ENCODE measurements at regions not wholly inside any gene's neighbourhood (a gene's known extent, or its start where the extent isn't known, plus 50 kb on each side); places are given as distances from the start of the nearest gene placed in this dataset.

GRCh38 chr15:35657679-35658311 is 111.8 kb upstream of the DPH6 start:
- no peak for DNase-seq

- DNase-seq, result no peak
Observed at GRCh38 chr15:35663956-35664355, 118.0 kb upstream of the DPH6 start.

GRCh38 chr15:35665896-35666536 is 120.1 kb upstream of the DPH6 start:
- DNase-seq, result peak; percentile 65

- no peak for DNase-seq
Observed at GRCh38 chr15:35667908-35668307, 121.9 kb upstream of the DPH6 start.

GRCh38 chr15:35669021-35669420 is 123.1 kb upstream of the DPH6 start:
- DNase-seq, result no peak

- no peak for DNase-seq
Observed at GRCh38 chr15:35669432-35670045, 123.6 kb upstream of the DPH6 start.

- DNase-seq, result no peak
Observed at GRCh38 chr15:35671197-35671596, 125.2 kb upstream of the DPH6 start.

GRCh38 chr15:35671981-35672380 is 126.0 kb upstream of the DPH6 start:
- DNase-seq, result no peak

- peak; percentile 10 for DNase-seq
Observed at GRCh38 chr15:35673093-35673684, 127.2 kb upstream of the DPH6 start.

- DNase-seq, result peak; percentile 58
Observed at GRCh38 chr15:35674873-35675781, 129.2 kb upstream of the DPH6 start.

GRCh38 chr15:35678774-35679173 is 132.8 kb upstream of the DPH6 start:
- DNase-seq, result no peak

GRCh38 chr15:35679186-35679585 is 133.2 kb upstream of the DPH6 start:
- DNase-seq, result peak; percentile 12

- DNase-seq, result no peak
Observed at GRCh38 chr15:35680951-35681350, 135.0 kb upstream of the DPH6 start.

- DNase-seq, result no peak
Observed at GRCh38 chr15:35686347-35686746, 140.4 kb upstream of the DPH6 start.

- no peak for DNase-seq
Observed at GRCh38 chr15:35689266-35689665, 143.3 kb upstream of the DPH6 start.

- no peak for DNase-seq
Observed at GRCh38 chr15:35690089-35690488, 144.1 kb upstream of the DPH6 start.

GRCh38 chr15:35690698-35691116 is 144.7 kb upstream of the DPH6 start:
- peak; percentile 6 for DNase-seq

- no peak for DNase-seq
Observed at GRCh38 chr15:35691173-35691761, 145.3 kb upstream of the DPH6 start.

GRCh38 chr15:35691891-35692867 is 146.2 kb upstream of the DPH6 start:
- peak; percentile 63 for DNase-seq

- DNase-seq, result no peak
Observed at GRCh38 chr15:35693286-35693685, 147.3 kb upstream of the DPH6 start.

- DNase-seq, result no peak
Observed at GRCh38 chr15:35693886-35694285, 147.9 kb upstream of the DPH6 start.
